Sigmoid colon (tissue), 6 donors: ENCODE measurements at regions not wholly inside any gene's neighbourhood (a gene's known extent, or its start where the extent isn't known, plus 50 kb on each side); places are given as distances from the start of the nearest gene placed in this dataset.
A peak's percentile ranks its signal among the peaks of the same experiment; 100 is the strongest.

Experiments used
- DNase-seq: peaks from one replicate; pipeline ENCODE4 v3.0.0-alpha.2; 2019
- H3K27ac ChIP-seq, 4 donors: fragments of 200-600 bp; sonication (generic); one replicate each; pipeline ENCODE4 v1.5.1; 2016 to 2019; ENCODE audit warnings: mild to moderate bottlenecking in 1 of 4
- H3K27me3 ChIP-seq, 3 donors: fragments of 200-600 bp; sonication (generic); one replicate each; pipeline ENCODE4 v1.5.1; 2019; ENCODE audit warnings: mild to moderate bottlenecking in 1 of 3
- H3K36me3 ChIP-seq, 4 donors: fragments of 200-600 bp; sonication (generic); one replicate each; pipeline ENCODE4 v1.5.1; 2016 to 2019
- H3K4me1 ChIP-seq, 4 donors: fragments of 200-600 bp; sonication (generic); one replicate each; pipeline ENCODE4 v1.5.1; 2017 to 2019
- H3K4me3 ChIP-seq, 4 donors: fragments of 200-600 bp; sonication (generic); one replicate each; pipeline ENCODE4 v1.5.1; 2017 to 2019; ENCODE audit warnings: mild to moderate bottlenecking in 2 of 4, moderate library complexity in 1 of 4
- H3K9me3 ChIP-seq, 4 donors: fragments of 200-600 bp in 3 of 4; sonication (generic) in 3 of 4; one replicate each; pipeline versions ENCODE4 v1.5.1 to v1.6.1; 2013 to 2019
- EP300 ChIP-seq, 4 donors: sonication (generic); formaldehyde crosslinking; IDR thresholded peaks; one replicate each; pipeline ENCODE4 v1.6.1; 2017; ENCODE audit warnings: antibody characterized with exemption in 4 of 4
- POLR2A ChIP-seq, 2 donors: fragments of 450-650 bp; IDR thresholded peaks; one replicate each; pipeline ENCODE4 v1.6.1; 2016; ENCODE audit warnings: antibody characterized with exemption in 2 of 2, mild to moderate bottlenecking in 2 of 2, moderate library complexity in 2 of 2
- POLR2AphosphoS5 ChIP-seq, 4 donors: sonication (generic); formaldehyde crosslinking; IDR thresholded peaks; one replicate each; pipeline ENCODE4 v1.6.1; 2017; ENCODE audit warnings: antibody characterized with exemption in 4 of 4
- WGBS, 2 donors: extraction: QIAGEN DNeasy Blood & Tissue Kit; methylation state at CpG; one replicate each; pipeline ENCODE4 v1.1.7; 2013; 5-methylcytosine and 5-hydroxymethylcytosine counted together
- intact Hi-C: fragments of 100-400 bp; cut with DNase I; formaldehyde crosslinking; loops from one replicate; pipeline ENCODE4 v1.15.1; 2023
- TF ChIP-seq, protein P1 (sequence below), 4 experiments: fragments of 450-650 bp in 3 of 4; fragments of 200-600 bp in 1 of 4; IDR thresholded peaks; one replicate each; pipeline ENCODE4 v1.5.1; 2016 to 2019; ENCODE audit warnings: antibody characterized with exemption in 4 of 4, mild to moderate bottlenecking in 3 of 4, moderate library complexity in 2 of 4
- donor health status: healthy with polysubstance abuse.
- donor health status: healthy.

DNA sequence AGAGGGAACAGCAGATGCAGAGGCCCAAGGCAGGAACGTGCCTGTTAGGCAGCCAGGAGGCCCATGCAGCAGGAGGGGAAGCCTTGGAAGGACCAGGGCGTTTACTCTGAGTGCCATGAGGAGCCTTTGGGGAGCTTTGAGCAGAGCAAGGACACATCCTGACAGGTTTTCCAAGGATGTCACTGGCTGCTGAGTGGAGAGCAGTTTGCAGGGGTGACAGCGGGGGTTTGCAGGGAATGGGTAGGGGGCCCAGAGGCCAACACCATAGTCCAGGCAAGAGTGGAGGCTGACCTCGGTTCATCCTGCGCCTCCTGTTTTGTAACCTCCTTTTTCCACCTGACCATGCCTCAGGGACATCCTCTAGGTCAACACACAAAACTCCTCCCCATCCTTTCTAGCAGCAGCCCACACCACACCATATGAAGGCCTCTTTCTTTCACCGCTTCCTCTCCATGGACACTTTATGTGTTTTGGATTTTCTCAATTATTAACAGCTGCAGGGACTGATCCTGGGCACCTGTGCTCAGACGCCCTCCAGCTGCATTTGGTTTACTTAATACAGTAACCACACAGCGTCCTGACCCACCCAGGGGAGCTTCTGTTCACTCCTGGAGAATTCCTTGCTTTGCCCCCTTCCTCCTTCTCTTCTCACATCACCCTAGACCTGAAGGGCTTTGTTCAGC is 528.5 kb downstream of the MATN1 start:
- WGBS, 2 donors: 63 to 76% methylated on average over 8 of the region's 8 CpGs

DNA sequence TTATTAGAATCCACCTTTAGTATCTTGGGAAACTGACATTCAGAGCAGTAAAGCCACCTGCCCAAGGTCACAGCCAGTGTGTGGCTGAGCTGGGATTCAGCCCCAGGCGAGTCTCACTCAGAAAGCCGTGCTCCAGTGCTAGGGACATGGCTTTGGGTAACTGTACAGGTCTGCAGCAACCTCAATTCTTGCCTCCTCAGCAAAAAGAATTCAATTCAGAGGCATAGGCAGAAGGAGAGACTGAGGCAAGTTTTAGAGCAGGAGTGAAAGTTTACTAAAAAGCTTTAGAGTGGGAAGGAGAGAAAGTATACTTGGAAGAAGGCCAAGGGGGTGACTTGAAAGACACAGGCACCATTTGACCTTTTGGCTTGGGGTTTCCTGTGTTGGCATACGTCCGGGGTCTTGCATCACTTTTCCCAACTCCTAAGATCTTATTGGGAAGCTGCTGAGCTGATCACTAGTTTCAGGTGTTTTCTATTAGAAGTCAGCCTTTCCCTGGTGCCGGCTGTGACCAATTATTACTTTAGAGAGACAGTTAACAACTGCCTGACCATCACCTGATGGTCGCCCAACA is 529.3 kb downstream of the MATN1 start:
- intact Hi-C loops: no loop called here
- WGBS, 2 donors: 46 to 71% methylated on average over 6 of the region's 6 CpGs
- H3K36me3 ChIP-seq: no peaks in the 10 kb centered on the region
- no peak overlapping the region for H3K4me3 ChIP-seq
- H3K27me3 ChIP-seq: no peaks in the 10 kb centered on the region
- no peak for TF ChIP-seq EP300 (IDR thresholded peaks at IDR 0.05)
- no peak for TF ChIP-seq POLR2AphosphoS5 (IDR thresholded peaks at IDR 0.05)
- TF ChIP-seq, protein P1, sequence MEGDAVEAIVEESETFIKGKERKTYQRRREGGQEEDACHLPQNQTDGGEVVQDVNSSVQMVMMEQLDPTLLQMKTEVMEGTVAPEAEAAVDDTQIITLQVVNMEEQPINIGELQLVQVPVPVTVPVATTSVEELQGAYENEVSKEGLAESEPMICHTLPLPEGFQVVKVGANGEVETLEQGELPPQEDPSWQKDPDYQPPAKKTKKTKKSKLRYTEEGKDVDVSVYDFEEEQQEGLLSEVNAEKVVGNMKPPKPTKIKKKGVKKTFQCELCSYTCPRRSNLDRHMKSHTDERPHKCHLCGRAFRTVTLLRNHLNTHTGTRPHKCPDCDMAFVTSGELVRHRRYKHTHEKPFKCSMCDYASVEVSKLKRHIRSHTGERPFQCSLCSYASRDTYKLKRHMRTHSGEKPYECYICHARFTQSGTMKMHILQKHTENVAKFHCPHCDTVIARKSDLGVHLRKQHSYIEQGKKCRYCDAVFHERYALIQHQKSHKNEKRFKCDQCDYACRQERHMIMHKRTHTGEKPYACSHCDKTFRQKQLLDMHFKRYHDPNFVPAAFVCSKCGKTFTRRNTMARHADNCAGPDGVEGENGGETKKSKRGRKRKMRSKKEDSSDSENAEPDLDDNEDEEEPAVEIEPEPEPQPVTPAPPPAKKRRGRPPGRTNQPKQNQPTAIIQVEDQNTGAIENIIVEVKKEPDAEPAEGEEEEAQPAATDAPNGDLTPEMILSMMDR (IDR thresholded peaks at IDR 0.05): no peak
- TF ChIP-seq POLR2A (IDR thresholded peaks at IDR 0.05): no peak
- H3K4me1 ChIP-seq: peaks cover 0 to 22% (median 16%) of the 10 kb centered on the region in 4 donors
- DNase-seq: no peak
- H3K27ac ChIP-seq: no peak overlapping the region
- no peaks in the 10 kb centered on the region for H3K9me3 ChIP-seq

More for the DNA sequence above, 528.5 kb downstream of the MATN1 start:
- no peak overlapping the region for H3K4me3 ChIP-seq
- peaks cover 0 to 22% (median 16%) of the 10 kb centered on the region in 4 donors for H3K4me1 ChIP-seq
- no peak for TF ChIP-seq POLR2A (IDR thresholded peaks at IDR 0.05)
- no peak for DNase-seq
- H3K27me3 ChIP-seq: no peaks in the 10 kb centered on the region
- H3K9me3 ChIP-seq: no peaks in the 10 kb centered on the region
- no peaks in the 10 kb centered on the region for H3K36me3 ChIP-seq
- intact Hi-C loops: no loop called here
- no peak overlapping the region for H3K27ac ChIP-seq

DNA sequence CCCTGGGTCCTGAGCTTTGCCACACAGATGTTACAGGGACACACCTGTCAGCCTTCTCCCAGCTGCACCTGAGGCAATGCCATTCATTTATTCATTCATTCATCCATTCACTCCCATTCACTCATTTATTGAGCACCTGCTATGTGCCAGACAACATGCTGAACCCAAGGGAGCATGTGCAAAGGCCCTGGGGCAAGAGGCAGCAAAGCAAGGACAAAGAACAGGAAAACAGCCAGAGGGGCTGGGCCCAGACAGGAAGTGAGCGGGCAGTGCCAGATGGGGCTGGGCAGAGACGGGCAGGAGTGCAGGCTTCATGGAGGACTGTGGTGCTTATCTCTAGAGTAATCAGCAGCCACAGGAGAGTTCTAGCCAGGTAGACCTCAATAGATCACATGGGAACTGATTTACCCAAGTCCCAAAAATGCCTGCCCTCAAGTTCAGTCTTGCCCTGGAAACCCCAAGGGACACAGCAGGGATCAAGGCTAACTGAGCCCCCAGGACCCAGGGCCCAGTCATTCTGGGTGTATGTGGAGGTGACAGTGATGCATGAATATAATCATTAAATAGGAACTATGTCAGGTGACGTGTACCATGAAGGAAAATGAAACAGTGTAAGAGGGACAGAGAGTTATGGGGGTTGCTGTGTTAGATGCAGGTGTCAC is 530.3 kb downstream of the MATN1 start:
- no peak overlapping the region for H3K4me3 ChIP-seq
- H3K36me3 ChIP-seq: no peaks in the 10 kb centered on the region
- H3K27me3 ChIP-seq: no peaks in the 10 kb centered on the region
- no peaks in the 10 kb centered on the region for H3K9me3 ChIP-seq
- intact Hi-C loops: no loop called here
- TF ChIP-seq, protein P1 (IDR thresholded peaks at IDR 0.05): no peak
- no peak for TF ChIP-seq POLR2A (IDR thresholded peaks at IDR 0.05)
- TF ChIP-seq EP300 (IDR thresholded peaks at IDR 0.05): no peak
- no peak for TF ChIP-seq POLR2AphosphoS5 (IDR thresholded peaks at IDR 0.05)
- WGBS, 2 donors: 31 to 57% methylated on average over 3 of the region's 3 CpGs
- no peak overlapping the region for H3K27ac ChIP-seq
- peaks cover 0 to 20% (median 16%) of the 10 kb centered on the region in 4 donors for H3K4me1 ChIP-seq
- no peak for DNase-seq

DNA sequence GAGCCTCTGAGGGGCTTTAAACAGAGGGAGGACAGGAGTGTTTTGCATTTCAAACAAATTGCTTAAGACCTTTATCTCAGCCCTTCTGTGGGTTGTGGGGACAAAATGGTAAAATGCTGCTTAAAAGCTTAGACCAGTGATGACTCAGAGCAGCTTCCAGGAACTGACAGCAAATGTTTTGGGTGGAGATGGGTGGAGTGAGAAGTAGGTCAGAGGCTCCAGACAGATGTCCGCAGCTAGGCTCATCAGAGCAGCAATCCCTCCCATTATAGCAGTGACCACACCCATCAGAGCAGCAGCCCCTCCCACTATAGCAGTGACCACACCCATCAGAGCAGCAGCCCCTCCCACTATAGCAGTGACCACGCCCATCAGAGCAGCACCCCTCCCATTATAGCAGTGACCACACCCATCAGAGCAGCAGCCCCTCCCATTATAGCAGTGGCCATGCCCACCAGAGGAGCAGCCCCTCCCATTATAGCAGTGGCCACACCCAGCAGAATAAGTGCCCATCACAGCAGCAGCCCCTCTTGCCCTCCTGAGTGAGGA is 532.2 kb downstream of the MATN1 start:
- TF ChIP-seq POLR2A (IDR thresholded peaks at IDR 0.05) (no peak), POLR2AphosphoS5 (IDR thresholded peaks at IDR 0.05) (no peak), EP300 (IDR thresholded peaks at IDR 0.05) (no peak)
- TF ChIP-seq, protein P1 (IDR thresholded peaks at IDR 0.05): no peak
- no peak overlapping the region for H3K4me3 ChIP-seq
- intact Hi-C loops: no loop called here
- H3K27me3 ChIP-seq: no peaks in the 10 kb centered on the region
- H3K27ac ChIP-seq: peak overlapping the region in 2 of 4 donors; percentile 21 to 60
- WGBS, 2 donors: 17 to 73% methylated on average over 2 of the region's 2 CpGs
- H3K4me1 ChIP-seq: peaks cover 0 to 8% (median 3%) of the 10 kb centered on the region in 4 donors
- no peaks in the 10 kb centered on the region for H3K9me3 ChIP-seq
- no peaks in the 10 kb centered on the region for H3K36me3 ChIP-seq
- no peak for DNase-seq
